H1 (cell line): ENCODE measurements at regions not wholly inside any gene's neighbourhood (a gene's known extent, or its start where the extent isn't known, plus 50 kb on each side); places are given as distances from the start of the nearest gene placed in this dataset.

Experiments used
- CREB1 ChIP-seq: IDR thresholded peaks from 2 replicates; pipeline ENCODE4 v1.6.1; 2012; ENCODE audit warnings: inconsistent platforms
- EP300 ChIP-seq, 2 experiments: IDR thresholded peaks; 1 replicate in 1 of 2; 2 replicates in 1 of 2; pipeline ENCODE4 v1.6.1; 2011 to 2012; ENCODE audit warnings: low read depth in 2 of 2, low read length in 2 of 2, mild to moderate bottlenecking in 2 of 2, borderline replicate concordance in 1 of 2, inconsistent platforms in 1 of 2, moderate library complexity in 1 of 2
- RFX5 ChIP-seq: IDR thresholded peaks from 2 replicates; pipeline ENCODE4 v1.6.1; 2011; ENCODE audit warnings: low read depth, low read length, improper control_type of control experiment, borderline replicate concordance
- RXRA ChIP-seq: IDR thresholded peaks from 2 replicates; pipeline ENCODE4 v1.6.1; 2011; ENCODE audit warnings: low read depth, mild to moderate bottlenecking, low read length, moderate library complexity; ENCODE audit not compliant: insufficient read depth
- SIN3A ChIP-seq, 2 experiments: IDR thresholded peaks in 1 of 2; conservative IDR thresholded peaks in 1 of 2; 2 replicates each; pipeline ENCODE4 v1.6.1; 2011 to 2012; ENCODE audit warnings: low read length in 2 of 2, improper control_type of control experiment in 1 of 2, low read depth in 1 of 2, mild to moderate bottlenecking in 1 of 2
- SUZ12 ChIP-seq: fragments of 200-600 bp; sonication (generic); IDR thresholded peaks from 2 replicates; pipeline ENCODE4 v1.6.1; 2012; ENCODE audit warnings: mild to moderate bottlenecking, inconsistent platforms, low read length, moderate library complexity, mixed read lengths
- TBP ChIP-seq: IDR thresholded peaks from 2 replicates; pipeline ENCODE4 v1.6.1; 2011; ENCODE audit warnings: low read depth, low read length, improper control_type of control experiment
- TF ChIP-seq, protein P1 (sequence below): fragments of 300-600 bp; sonication (generic); IDR thresholded peaks from 2 replicates; pipeline ENCODE4 v1.7.1; 2012; ENCODE audit warnings: low read length, moderate library complexity, mild to moderate bottlenecking, inconsistent platforms; ENCODE audit not compliant: insufficient replicate concordance
- TF ChIP-seq, protein P2 (sequence below): IDR thresholded peaks from 2 replicates; pipeline ENCODE4 v1.6.1; 2011; ENCODE audit warnings: low read length, improper control_type of control experiment

GRCh38 chr4:75135068-75135825 is 202.3 kb downstream of the PARM1 start (continued):
- TF ChIP-seq, protein P1, sequence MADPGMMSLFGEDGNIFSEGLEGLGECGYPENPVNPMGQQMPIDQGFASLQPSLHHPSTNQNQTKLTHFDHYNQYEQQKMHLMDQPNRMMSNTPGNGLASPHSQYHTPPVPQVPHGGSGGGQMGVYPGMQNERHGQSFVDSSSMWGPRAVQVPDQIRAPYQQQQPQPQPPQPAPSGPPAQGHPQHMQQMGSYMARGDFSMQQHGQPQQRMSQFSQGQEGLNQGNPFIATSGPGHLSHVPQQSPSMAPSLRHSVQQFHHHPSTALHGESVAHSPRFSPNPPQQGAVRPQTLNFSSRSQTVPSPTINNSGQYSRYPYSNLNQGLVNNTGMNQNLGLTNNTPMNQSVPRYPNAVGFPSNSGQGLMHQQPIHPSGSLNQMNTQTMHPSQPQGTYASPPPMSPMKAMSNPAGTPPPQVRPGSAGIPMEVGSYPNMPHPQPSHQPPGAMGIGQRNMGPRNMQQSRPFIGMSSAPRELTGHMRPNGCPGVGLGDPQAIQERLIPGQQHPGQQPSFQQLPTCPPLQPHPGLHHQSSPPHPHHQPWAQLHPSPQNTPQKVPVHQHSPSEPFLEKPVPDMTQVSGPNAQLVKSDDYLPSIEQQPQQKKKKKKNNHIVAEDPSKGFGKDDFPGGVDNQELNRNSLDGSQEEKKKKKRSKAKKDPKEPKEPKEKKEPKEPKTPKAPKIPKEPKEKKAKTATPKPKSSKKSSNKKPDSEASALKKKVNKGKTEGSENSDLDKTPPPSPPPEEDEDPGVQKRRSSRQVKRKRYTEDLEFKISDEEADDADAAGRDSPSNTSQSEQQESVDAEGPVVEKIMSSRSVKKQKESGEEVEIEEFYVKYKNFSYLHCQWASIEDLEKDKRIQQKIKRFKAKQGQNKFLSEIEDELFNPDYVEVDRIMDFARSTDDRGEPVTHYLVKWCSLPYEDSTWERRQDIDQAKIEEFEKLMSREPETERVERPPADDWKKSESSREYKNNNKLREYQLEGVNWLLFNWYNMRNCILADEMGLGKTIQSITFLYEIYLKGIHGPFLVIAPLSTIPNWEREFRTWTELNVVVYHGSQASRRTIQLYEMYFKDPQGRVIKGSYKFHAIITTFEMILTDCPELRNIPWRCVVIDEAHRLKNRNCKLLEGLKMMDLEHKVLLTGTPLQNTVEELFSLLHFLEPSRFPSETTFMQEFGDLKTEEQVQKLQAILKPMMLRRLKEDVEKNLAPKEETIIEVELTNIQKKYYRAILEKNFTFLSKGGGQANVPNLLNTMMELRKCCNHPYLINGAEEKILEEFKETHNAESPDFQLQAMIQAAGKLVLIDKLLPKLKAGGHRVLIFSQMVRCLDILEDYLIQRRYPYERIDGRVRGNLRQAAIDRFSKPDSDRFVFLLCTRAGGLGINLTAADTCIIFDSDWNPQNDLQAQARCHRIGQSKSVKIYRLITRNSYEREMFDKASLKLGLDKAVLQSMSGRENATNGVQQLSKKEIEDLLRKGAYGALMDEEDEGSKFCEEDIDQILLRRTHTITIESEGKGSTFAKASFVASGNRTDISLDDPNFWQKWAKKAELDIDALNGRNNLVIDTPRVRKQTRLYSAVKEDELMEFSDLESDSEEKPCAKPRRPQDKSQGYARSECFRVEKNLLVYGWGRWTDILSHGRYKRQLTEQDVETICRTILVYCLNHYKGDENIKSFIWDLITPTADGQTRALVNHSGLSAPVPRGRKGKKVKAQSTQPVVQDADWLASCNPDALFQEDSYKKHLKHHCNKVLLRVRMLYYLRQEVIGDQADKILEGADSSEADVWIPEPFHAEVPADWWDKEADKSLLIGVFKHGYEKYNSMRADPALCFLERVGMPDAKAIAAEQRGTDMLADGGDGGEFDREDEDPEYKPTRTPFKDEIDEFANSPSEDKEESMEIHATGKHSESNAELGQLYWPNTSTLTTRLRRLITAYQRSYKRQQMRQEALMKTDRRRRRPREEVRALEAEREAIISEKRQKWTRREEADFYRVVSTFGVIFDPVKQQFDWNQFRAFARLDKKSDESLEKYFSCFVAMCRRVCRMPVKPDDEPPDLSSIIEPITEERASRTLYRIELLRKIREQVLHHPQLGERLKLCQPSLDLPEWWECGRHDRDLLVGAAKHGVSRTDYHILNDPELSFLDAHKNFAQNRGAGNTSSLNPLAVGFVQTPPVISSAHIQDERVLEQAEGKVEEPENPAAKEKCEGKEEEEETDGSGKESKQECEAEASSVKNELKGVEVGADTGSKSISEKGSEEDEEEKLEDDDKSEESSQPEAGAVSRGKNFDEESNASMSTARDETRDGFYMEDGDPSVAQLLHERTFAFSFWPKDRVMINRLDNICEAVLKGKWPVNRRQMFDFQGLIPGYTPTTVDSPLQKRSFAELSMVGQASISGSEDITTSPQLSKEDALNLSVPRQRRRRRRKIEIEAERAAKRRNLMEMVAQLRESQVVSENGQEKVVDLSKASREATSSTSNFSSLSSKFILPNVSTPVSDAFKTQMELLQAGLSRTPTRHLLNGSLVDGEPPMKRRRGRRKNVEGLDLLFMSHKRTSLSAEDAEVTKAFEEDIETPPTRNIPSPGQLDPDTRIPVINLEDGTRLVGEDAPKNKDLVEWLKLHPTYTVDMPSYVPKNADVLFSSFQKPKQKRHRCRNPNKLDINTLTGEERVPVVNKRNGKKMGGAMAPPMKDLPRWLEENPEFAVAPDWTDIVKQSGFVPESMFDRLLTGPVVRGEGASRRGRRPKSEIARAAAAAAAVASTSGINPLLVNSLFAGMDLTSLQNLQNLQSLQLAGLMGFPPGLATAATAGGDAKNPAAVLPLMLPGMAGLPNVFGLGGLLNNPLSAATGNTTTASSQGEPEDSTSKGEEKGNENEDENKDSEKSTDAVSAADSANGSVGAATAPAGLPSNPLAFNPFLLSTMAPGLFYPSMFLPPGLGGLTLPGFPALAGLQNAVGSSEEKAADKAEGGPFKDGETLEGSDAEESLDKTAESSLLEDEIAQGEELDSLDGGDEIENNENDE: no peak
- TF ChIP-seq, protein P2, sequence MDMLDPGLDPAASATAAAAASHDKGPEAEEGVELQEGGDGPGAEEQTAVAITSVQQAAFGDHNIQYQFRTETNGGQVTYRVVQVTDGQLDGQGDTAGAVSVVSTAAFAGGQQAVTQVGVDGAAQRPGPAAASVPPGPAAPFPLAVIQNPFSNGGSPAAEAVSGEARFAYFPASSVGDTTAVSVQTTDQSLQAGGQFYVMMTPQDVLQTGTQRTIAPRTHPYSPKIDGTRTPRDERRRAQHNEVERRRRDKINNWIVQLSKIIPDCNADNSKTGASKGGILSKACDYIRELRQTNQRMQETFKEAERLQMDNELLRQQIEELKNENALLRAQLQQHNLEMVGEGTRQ: no peak
- TF ChIP-seq RFX5 (no peak), TBP (no peak), SUZ12 (no peak), RXRA (no peak), SIN3A (conservative IDR thresholded peaks at IDR 0.05 in 1 of 2, IDR thresholded peaks at IDR 0.05 in 1 of 2; ENCODE audit: low read depth in 1 of 2, low read length in 2 of 2) (no peak), EP300 (IDR thresholded peaks at IDR 0.05; ENCODE audit: borderline replicate concordance in 1 of 2, low read depth in 2 of 2, low read length in 2 of 2) (no peak), CREB1 (no peak)
